Stimulated activated naive CD8-positive, alpha-beta T cell treated with anti-CD3 and anti-CD28 coated beads, Interleukin-15, Interleukin-2, amounts not matched to agents 100 U/mL and 50 U/mL, for 24 hours (primary cell): ENCODE measurements at regions not wholly inside any gene's neighbourhood (a gene's known extent, or its start where the extent isn't known, plus 50 kb on each side); places are given as distances from the start of the nearest gene placed in this dataset.
"Not testable (repeated sequence)": the region's sequence is repeated elsewhere in the genome, so short reads cannot be mapped to it uniquely, and the experiment has no call there.

ENCODE experiments used
- ATAC-seq: fragments of 150-1000 bp; cut with Tn5 transposase; one replicate; pipeline ENCODE4 v1.10.0; 2021
- DNase-seq: peaks from one replicate; pipeline ENCODE4 v3.0.0; 2021

GRCh38 chr6:168825226-168826077, 384.5 kb downstream of the SMOC2 start:
- no peak for DNase-seq
- no peak for ATAC-seq

GRCh38 chr6:168823397-168824212, 382.6 kb downstream of the SMOC2 start:
- ATAC-seq (no peak), DNase-seq (no peak)

- DNase-seq (no peak), ATAC-seq (no peak)
Measured at GRCh38 chr6:168822376-168822775, 381.4 kb downstream of the SMOC2 start.

GRCh38 chr6:168819546-168819945, 378.6 kb downstream of the SMOC2 start:
- no peak for DNase-seq
- no peak for ATAC-seq

- ATAC-seq: no peak
- DNase-seq: no peak
Measured at GRCh38 chr6:168817558-168818159, 376.7 kb downstream of the SMOC2 start.

GRCh38 chr6:168815229-168815628, 374.2 kb downstream of the SMOC2 start:
- ATAC-seq (no peak), DNase-seq (no peak)

- ATAC-seq (no peak), DNase-seq (no peak)
Measured at GRCh38 chr6:168808232-168808631, 367.2 kb downstream of the SMOC2 start.

- no peak for ATAC-seq
- no peak for DNase-seq
Measured at GRCh38 chr6:168804331-168804730, 363.3 kb downstream of the SMOC2 start.

GRCh38 chr6:168803874-168804273, 362.9 kb downstream of the SMOC2 start:
- no peak for ATAC-seq

GRCh38 chr6:168799067-168799466, 358.1 kb downstream of the SMOC2 start:
- no peak for ATAC-seq
- no peak for DNase-seq

More at GRCh38 chr6:168803874-168804273, 362.9 kb downstream of the SMOC2 start:
- DNase-seq: no peak

GRCh38 chr6:168796106-168796505, 355.1 kb downstream of the SMOC2 start:
- DNase-seq (no peak), ATAC-seq (no peak)

- ATAC-seq, DNase-seq: not testable (repeated sequence)
Measured at GRCh38 chr6:168795611-168796010, 354.6 kb downstream of the SMOC2 start.

GRCh38 chr6:168794491-168794890, 353.5 kb downstream of the SMOC2 start:
- DNase-seq (no peak), ATAC-seq (no peak)

- DNase-seq (no peak), ATAC-seq (no peak)
Measured at GRCh38 chr6:168793649-168794048, 352.7 kb downstream of the SMOC2 start.

GRCh38 chr6:168791917-168792316, 350.9 kb downstream of the SMOC2 start:
- no peak for DNase-seq
- no peak for ATAC-seq

GRCh38 chr6:168789699-168790098, 348.7 kb downstream of the SMOC2 start:
- no peak for ATAC-seq

GRCh38 chr6:168785720-168786511, 344.9 kb downstream of the SMOC2 start:
- ATAC-seq: no peak
- no peak for DNase-seq

More at GRCh38 chr6:168789699-168790098, 348.7 kb downstream of the SMOC2 start:
- no peak for DNase-seq

GRCh38 chr6:168784426-168784825, 343.4 kb downstream of the SMOC2 start:
- ATAC-seq (no peak), DNase-seq (no peak)

GRCh38 chr6:168783720-168784119, 342.7 kb downstream of the SMOC2 start:
- ATAC-seq: no peak
- no peak for DNase-seq

- no peak for DNase-seq
- no peak for ATAC-seq
Measured at GRCh38 chr6:168782187-168782751, 341.3 kb downstream of the SMOC2 start.

- no peak for ATAC-seq
- DNase-seq: no peak
Measured at GRCh38 chr6:168778201-168778600, 337.2 kb downstream of the SMOC2 start.

- ATAC-seq: no peak
- DNase-seq: no peak
Measured at GRCh38 chr6:168774381-168774780, 333.4 kb downstream of the SMOC2 start.
